Stromal cell of bone marrow (primary cell): ENCODE measurements at regions not wholly inside any gene's neighbourhood (a gene's known extent, or its start where the extent isn't known, plus 50 kb on each side); places are given as distances from the start of the nearest gene placed in this dataset.

Source experiments
- DNase-seq: peaks from one replicate; pipeline ENCODE4 v3.0.0-alpha.2; 2012; ENCODE audit warnings: low read depth

DNA sequence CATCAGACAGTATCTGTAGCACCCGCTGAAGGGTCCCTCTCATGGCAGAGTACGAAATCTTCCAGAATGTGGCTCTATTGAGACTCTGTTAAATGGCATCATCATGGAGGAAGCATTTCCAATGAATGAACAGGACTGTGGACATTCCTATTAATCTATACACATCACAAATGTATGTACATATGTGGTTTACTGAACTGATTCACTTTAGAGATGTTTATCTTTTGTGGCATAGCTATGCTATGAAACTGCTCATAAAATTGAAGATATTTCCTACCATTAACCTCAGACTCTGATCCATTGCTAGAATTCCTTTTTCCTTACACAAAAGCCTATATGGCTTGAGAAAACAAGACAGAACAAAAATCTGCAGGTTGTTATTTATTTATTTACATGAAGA, 259.6 kb upstream of the RRP15 start:
- DNase-seq = no peak

DNA sequence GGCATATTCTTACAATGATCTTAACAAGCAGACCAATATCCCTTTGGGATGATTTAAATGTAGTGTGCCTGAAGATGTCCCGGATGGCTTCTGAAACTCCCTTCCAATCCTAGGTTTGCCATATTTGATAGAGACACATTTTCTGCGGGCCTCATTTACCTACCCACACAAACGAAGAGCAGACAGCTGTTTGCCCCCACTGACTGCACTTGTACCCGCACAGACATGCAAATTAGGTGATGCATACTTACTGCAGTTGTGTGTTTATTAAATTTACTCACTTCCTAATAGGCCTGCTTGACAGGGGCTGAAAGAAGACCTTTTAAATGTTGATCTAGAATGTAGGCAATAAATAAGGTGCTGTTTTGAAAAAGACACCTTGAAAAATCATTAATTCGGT, 257.9 kb upstream of the RRP15 start:
- no peak for DNase-seq

DNA sequence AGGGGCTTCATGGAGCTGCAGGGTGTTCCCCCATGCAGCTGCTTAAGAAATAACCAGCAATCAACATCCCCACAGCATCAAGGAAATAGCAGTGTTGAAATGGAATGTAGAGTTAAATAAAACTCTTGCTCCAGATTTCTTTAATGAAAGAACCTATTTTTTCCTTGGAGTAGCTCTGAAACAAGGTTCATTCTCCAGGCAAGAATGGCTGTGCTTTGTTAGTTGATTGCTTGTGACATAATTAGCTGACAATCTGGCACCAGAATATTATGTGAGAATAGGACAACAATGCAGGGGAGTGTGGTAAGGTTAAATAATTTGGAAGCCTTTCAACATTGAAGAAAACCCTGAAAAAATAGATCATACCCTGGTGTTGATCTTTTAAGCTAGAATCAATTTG, 254.2 kb upstream of the RRP15 start:
- no peak for DNase-seq

DNA sequence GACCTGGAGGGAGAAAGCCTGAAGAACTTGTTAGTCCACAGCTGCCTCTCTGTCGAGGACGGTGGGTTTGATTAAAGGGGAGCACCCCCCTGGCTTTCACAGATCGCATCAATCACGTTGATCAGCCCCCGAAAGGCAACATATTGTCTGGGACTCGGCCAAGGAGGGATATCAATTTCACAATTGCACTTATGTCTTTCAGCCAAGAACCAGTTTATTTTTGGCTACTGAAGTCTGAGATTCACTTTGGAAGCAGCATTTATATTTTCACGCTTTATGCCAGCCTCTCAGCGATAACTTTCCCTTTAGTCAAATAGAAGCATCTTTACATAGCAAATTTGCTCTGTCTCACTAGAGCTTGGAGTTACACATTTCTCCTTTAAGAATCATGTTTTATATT, 253.2 kb upstream of the RRP15 start:
- DNase-seq = no peak

DNA sequence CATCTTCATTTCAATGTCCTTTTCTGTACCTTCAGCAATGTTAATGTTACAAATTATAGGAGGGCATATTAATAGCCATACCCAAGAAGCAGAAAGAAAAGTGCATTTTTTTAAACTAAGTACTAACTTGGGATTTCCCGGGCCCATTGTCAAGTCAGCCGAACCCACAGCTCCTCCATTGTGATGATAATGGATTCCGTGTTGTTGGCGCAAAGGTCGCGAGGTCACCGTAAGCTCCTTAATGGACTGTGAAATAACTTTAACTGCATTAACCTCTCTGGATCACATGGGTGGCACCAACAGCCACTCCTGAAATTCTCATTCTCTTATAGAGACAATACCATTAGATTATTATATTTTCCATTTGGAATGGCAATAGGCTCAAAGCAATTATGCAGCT, 250.6 kb upstream of the RRP15 start:
- DNase-seq = no peak

DNA sequence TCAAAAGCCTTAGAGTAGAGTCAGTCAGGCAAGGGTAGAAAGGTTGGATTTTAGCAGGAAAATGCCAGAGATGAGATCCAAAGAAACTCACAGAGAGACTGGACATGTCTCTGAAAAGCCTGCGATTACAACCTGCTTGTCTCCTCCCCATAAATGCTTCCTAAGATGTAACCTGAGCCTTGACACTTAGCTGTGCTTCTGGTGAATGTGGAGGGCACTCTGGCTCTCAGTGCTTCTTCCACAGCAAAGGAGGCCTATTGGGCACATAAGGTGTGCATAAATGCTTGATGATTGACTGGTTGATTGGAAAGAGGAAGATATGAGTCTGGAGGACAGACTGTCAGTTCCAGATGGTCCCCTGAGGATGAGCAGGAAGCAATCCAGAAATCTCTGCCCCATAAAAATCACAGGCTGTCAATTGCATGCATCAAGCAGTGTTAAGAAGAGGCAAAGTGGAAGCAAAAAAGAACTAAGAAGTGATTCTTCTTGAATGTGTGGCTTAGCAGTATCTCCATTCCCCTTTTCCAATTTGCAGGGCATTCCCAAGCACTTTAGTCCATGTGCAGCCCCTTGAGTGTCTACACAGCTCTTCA, 236.2 kb upstream of the RRP15 start:
- DNase-seq = no peak

DNA sequence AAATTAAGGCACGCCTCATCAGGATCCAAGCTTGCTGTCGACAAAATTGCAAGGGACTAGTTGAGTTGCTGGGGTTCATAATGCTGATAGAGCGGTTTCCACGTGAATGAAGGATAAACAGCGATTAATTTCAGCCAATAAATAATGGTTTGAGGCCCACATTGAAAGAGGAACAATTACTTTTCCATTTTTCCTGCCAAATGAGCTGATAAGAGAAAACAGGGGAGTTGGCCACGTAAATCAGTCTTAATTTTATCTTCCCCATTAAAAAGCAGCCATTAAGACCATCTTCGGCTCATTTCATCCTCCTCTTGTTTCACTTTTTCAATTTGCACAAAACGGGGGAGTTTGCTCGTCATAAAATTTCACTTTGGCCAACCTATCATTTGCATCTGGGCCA, 235.5 kb upstream of the RRP15 start:
- DNase-seq = no peak

DNA sequence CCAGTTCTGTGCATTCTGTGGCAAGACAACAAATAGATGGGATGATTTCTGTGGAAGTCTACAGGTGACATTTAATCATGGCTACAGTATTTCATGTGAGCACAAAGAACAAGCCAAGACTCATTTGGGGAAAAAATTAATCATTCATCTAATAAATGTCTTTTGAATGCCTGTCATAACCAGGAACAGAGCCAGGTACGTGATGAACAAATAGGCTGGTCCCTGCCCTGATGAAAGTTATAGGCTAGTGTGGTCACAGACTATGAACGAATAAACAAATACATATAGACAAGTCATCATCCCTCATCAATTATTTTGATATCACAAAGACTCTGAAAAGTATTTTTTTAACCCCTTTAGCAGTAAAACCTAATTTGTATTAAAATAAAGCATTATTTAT, 226.4 kb upstream of the RRP15 start:
- no peak for DNase-seq

DNA sequence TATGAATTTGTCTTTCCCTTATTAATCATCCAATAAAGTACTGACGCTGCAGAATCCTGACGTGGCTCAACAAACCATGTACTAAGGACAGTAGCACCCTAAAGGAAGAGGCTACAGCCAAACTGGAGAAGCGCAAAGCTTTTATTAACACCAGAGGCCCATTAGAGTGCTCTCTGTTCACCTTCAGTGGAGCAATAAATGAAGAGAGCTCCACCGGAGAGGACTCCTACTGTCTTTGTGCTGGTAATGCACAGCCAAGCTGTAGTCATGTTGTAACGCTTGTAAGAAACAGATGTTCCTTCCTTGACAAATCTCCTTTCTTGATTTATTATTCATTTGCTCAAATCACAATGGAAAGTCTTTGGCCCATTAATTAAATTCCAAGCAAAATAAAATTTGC, 220.7 kb upstream of the RRP15 start:
- no peak for DNase-seq

DNA sequence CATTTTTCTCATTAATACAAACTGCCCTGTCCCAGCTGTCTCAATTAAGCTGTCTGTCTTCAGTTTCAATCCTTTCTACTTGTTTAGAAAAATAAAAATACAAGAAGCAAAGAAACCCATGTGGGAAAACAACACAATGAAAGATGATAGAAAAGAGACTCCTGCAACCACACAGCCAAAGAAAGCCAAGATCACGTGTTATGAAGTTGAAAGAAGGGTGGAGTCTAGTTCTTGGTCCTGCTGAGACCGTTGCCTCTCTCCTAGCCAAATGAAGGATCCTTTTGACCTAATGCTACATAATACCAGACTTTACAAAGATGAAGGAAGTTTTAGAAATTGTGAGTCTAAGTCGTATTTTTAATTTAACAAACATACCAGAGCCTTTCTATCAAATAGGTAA, 218.8 kb upstream of the RRP15 start:
- no peak for DNase-seq

DNA sequence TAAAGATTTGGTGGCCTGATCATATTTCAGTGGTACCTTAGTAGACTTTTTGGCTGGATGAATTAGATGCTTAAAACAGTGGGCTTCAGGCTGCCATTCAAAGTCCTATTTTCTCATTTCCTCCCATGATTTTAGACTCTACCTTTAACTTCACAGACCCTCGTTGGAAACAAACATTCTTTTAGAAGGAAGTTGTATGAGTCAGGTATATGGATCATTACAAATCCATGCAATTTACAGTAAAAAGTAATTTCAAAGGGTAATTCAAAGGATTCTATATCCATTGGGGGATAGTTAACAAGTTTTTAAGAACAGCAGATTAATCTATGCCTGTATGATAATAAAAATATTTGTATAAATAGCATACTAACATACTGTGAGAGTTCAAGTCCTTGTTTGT, 216.9 kb upstream of the RRP15 start:
- no peak for DNase-seq

DNA sequence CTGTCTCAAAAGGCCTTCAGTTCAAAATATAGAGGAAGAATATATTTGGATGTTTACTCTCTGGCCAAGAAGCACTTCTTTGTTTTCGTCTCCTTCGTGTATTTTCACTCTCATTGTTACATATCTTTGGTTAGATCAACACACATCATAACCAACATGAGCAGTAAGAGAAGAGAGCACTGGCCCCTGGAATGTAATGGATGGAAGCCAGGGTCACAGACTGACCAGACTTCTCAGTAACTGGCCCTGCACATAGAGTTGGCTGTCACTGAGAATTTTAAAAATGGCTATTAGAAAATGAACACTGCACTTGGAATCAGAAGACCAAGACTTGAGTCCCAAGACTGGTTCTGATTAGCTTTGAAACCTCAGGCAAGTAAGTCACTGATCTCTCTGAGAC, 215.9 kb upstream of the RRP15 start:
- no peak for DNase-seq

DNA sequence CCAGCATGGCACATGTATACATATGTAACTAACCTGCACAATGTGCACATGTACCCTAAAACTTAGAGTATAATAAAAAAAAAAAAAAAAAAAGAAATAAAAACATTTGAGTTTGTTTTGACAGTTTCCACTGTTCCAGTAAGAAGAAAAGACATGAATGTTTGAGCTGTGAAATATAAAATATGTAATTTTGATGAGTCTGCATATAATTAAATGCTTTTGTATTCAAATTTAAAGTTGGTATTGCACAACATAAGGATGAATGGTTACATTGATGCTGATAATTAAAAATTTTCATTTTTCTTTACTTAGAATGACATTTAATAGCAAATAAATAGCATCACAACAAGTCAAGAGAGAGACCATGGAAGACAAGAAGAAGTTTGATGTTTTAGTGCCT, 212.0 kb upstream of the RRP15 start:
- no peak for DNase-seq

DNA sequence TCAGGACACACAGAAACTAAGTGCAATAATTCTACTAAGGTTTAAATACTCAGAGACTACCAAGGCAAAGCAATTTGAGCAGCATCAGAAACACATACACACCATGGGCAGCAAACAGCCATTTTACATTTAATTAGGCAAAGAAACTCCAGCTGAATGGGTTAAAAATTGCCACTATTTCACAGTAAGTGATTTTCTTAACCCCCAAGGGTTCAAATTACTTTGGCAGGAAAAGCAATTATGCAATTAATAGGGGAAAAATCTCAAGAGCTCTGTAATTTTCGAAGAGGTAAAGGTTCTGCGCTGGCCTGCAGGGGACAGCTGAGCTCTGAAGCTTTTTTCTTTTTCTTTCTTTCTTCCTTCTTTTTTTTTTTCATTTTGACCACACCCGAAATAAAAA, 206.2 kb upstream of the RRP15 start:
- DNase-seq = no peak

DNA sequence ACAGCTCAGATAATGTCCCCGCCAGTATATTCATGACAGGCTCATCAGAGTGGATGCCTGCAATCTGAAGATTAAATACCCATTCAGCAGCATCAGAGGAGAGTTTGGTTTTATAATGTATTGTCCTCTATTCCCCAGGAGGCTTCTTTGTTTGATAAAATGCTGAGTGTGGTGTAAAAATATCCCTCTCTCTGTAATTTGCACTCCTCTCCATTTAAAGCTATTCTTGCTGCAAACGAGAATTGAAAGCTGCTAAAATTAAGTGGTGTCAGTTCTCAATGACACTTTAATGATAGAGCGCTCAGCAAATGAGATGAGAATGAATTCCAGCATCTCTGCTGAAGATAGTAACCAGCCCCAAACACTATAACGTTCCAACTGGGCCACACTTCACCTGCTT, 205.7 kb upstream of the RRP15 start:
- no peak for DNase-seq

DNA sequence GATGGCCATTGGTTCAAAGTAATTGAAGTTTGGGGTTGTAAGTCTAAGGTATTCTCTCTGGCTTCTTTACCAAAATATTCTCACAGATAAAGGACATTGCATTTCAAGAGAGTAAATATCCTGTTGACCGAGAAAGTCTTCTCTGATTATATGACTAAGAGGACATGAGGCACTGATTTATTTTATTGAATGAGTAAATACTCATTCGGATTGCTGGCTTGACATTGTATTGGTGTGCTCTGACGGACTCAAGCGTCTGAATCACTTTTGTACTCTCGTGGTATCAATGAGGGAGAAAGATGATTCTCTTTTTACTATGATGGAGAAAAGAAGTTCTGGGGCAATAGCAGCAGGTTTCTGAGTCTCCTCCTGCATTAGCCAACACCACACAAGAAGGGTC, 205.3 kb upstream of the RRP15 start:
- DNase-seq = no peak

DNA sequence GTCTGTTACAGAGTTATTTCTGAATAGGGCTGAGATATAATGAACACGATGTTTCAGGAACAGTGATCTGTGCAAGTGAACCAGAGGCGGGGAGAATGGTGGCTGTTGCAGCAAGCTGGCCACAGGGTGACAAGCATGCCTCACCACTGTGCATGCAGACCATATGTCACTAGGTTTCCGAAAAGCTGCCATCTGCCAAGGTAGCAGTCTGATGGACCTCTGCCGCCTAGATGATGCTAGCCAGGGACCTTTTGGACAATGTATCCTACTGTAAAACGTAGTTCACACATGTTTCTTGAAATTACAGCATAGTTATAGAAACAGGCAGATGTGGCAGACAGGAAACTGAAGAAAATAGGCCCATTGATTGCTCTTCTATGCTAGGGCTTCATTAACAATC, 204.2 kb upstream of the RRP15 start:
- DNase-seq = no peak

DNA sequence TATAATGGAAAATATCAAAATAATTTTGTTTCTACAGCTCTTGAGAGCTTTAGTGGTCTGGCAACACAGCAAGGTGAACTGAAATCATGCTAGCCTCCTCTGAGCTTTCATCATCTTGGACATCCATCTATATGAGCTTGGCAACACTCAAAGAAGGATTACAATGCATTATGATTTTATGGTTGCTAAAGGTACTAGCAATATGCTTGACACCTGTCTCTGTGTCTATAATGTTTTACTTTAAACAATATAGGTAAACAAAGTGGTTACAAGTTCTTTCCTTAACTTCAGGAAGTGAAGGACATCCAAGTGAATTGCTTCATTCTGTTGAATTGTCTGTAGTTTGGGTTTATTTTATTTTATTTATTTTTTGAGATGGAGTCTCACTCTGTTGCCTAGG, 203.7 kb upstream of the RRP15 start:
- DNase-seq = no peak

DNA sequence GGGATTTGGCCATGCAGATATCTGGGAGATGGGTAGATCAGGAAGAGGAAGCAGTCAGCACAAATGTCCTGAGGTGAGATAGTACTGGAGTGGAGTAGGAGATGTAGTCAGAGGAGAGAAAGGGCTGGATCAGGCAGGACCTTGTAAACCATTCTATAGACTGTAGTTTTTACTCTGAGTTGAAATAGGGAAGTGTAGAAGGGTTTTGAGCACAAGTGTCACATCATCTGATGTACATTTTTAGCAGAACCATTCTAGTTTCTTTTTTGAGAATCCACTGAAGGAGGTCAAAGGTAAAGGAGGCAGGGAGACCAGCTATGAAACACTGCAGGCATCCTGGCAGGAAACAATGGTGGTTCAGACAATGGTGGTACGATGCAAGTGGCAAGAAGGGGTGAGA, 194.6 kb upstream of the RRP15 start:
- DNase-seq = no peak

DNA sequence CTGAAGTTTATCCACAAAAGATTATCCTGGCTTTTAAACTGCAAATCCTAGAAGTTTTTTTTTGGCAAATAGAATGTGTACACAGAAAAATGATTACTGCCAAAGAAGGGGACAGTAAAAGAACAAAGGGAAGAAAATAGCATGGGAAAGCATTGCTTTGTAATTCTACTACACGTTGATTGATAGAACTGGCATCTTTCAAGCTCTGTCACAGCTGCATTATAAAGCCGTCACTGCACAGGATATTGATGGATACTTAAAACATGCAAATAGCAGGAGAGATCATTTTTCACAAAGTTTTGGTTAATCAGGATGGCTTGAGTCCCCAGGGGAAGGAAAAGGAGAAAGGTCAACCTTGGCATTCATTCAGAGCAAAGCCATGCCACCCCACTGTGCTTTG, 183.7 kb upstream of the RRP15 start:
- no peak for DNase-seq

DNA sequence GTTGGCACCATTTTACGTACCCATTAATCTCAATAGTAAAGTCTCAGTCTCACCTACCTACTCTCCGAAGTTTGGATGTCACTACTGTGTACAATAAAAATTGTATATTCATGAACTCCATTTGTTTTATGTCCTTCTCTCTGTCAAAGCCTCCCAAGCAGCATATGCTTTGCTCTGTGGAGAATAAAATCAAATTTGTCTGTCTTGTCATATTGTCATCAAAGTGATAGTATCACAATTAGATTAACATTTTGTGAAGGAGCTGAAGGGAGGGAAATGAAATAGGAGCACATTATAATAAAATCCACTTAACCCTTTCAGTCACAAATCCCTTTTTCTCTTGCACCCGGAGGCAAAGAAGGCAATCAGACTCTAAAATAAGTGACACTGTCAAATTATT, 177.1 kb upstream of the RRP15 start:
- no peak for DNase-seq

DNA sequence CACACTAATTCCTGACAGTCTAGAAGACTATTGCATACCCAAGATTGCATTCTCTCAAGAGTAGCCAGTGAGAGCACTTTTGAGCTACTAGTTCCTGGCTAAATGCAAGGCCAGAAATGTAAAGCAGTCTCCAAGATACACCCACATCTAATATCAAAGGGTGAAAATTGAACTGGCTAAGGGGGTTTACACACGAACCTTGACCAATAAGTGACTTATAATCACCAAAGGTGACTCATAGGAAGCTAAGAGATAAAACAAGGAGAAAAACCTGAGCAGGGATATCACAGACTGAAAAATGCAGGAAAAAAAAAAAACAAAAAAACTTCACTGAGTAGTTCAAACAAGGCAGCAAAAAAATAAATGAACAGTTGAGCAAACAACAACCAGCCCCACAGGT, 172.2 kb upstream of the RRP15 start:
- DNase-seq = no peak

DNA sequence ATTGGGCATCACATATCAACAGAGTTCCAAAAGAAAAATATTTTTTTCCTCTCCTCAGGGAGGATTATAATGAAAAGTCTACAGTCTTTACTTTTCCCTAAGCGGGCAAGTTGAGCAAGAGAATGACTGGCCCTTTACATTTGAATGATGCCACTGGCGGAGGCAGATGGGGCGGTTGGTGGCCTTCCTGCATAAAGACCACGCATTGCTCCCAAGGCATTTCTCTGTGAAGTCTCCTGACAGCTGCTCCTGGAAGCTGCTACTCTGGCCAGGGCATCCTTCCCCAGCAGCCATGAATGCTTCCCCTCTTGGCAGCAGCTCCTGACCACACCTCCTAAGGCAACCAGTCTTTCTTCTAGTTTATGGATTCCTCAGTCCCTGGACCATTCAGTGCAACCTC, 161.1 kb upstream of the RRP15 start:
- no peak for DNase-seq

DNA sequence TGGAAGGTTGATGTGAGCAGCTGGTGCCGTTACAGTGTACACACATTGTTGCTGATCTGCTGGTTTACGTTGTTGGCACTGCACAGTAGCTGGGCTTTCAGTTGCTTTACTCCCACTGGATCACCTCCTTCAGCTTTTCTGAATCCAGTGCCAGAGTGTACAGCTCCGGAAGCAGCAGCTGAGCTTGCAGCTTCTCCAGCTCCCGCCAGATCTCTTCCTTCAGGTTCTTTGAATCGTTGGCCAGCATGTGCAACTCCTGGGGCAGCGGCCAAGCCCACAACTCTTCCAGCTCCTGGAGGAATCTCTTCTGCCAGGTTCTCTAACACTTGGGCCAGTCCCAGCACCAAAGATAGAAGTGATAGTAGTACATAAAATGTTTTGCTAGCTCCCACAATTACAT, 149.7 kb upstream of the RRP15 start:
- no peak for DNase-seq

DNA sequence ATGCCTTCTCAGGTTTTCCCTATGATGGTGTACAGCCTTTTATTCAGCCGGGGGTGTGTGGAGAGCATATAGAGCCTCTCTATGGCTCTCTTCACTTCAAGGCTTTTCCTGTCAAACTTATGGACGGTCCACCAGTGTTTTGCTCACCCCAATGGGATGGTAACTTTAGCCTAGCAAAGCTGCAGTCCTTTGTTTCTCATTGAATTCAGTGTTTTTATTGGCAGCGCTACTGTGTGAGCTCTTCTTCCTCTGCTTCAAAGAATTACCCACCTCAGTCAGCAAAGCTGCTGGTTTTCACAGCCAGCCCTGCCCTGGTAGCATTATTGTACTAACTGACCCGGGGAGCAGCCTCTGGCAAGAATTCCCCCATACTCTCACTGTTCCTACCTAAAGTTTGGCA, 145.3 kb upstream of the RRP15 start:
- DNase-seq = no peak
